ENCODE measurements at regions not wholly inside any gene's neighbourhood (a gene's known extent, or its start where the extent isn't known, plus 50 kb on each side); places are given as distances from the start of the nearest gene placed in this dataset.

- CTCF ChIA-PET (ENCODE audit: low intra/inter-chr PET ratio, low total read pairs) = no interaction called here
- Histone ChIP-seq H2AFZ (ENCODE audit: low read length) (no peak overlapping the region), H3K79me2 (ENCODE audit: insufficient read depth, low read length) (no peaks in the 10 kb centered on the region), H3K27ac (ENCODE audit: extremely low read length, insufficient read depth, low read length) (no peak overlapping the region), H3K36me3 (replicated peaks in 1 of 2; ENCODE audit: control insufficient read depth in 1 of 2, insufficient read depth in 2 of 2, low read length in 2 of 2) (no peaks in the 10 kb centered on the region), H3K27me3 (ENCODE audit: control insufficient read depth in 1 of 2, insufficient read depth in 2 of 2, low read length in 2 of 2) (no peaks in the 10 kb centered on the region; a peak in 1 of 5 replicates), H3K4me1 (ENCODE audit: insufficient read depth, low read length) (no peaks in the 10 kb centered on the region), H3K4me2 (ENCODE audit: low read depth, low read length) (no peak overlapping the region), H4K20me1 (ENCODE audit: insufficient read depth, low read length) (no peaks in the 10 kb centered on the region), H3K9me3 (ENCODE audit: low read length) (peaks cover 25% of the 10 kb centered on the region), H3K9ac (ENCODE audit: insufficient read depth, low read depth, low read length) (no peak overlapping the region), H3K4me3 (replicated peaks in 1 of 3; ENCODE audit: insufficient read depth in 1 of 3, low read depth in 2 of 3, low read length in 3 of 3) (no peak overlapping the region)
- ATAC-seq (no peak), DNase-seq (ENCODE audit: low spot score) (no peak), FAIRE-seq (no peak)
- in situ Hi-C loops (cut with HindIII; ENCODE audit: extremely low pct_ligation_motif_present, low pct_unique_long_range_greater_than_20kb) (no loop called here), intact Hi-C loops (cut with micrococcal nuclease; ENCODE audit: unreplicated experiment) (no loop called here)
- TF ChIP-seq BCL6 (CRISPR knock-in tag; IDR thresholded peaks at IDR 0.05) (no peak), ZNF274 (CRISPR knock-in tag; IDR thresholded peaks at IDR 0.05) (no peak), FOXO4 (CRISPR knock-in tag; conservative IDR thresholded peaks at IDR 0.05) (no peak), TSC22D2 (CRISPR knock-in tag; IDR thresholded peaks at IDR 0.05; ENCODE audit: borderline replicate concordance) (no peak), RFX1 (IDR thresholded peaks at IDR 0.05) (no peak), FIP1L1 (IDR thresholded peaks at IDR 0.05; ENCODE audit: borderline replicate concordance, insufficient read depth, low read depth, low read length) (no peak), MEIS2 (CRISPR knock-in tag; IDR thresholded peaks at IDR 0.05) (no peak), TEAD3 (CRISPR knock-in tag; optimal IDR thresholded peaks at IDR 0.05; ENCODE audit: borderline replicate concordance) (no peak), ZNF496 (CRISPR knock-in tag; IDR thresholded peaks at IDR 0.05; ENCODE audit: insufficient replicate concordance) (no peak), ZSCAN5A (CRISPR knock-in tag; IDR thresholded peaks at IDR 0.05; ENCODE audit: borderline replicate concordance) (no peak), ZNF513 (CRISPR knock-in tag; conservative IDR thresholded peaks at IDR 0.05) (no peak), GABPB1 (CRISPR knock-in tag; IDR thresholded peaks at IDR 0.05) (no peak), GLI4 (CRISPR knock-in tag; IDR thresholded peaks at IDR 0.05; ENCODE audit: borderline replicate concordance) (no peak), MXD4 (CRISPR knock-in tag; IDR thresholded peaks at IDR 0.05) (no peak), ZNF276 (CRISPR knock-in tag; IDR thresholded peaks at IDR 0.05; ENCODE audit: low read depth) (no peak)
- TF ChIP-seq, protein P1, sequence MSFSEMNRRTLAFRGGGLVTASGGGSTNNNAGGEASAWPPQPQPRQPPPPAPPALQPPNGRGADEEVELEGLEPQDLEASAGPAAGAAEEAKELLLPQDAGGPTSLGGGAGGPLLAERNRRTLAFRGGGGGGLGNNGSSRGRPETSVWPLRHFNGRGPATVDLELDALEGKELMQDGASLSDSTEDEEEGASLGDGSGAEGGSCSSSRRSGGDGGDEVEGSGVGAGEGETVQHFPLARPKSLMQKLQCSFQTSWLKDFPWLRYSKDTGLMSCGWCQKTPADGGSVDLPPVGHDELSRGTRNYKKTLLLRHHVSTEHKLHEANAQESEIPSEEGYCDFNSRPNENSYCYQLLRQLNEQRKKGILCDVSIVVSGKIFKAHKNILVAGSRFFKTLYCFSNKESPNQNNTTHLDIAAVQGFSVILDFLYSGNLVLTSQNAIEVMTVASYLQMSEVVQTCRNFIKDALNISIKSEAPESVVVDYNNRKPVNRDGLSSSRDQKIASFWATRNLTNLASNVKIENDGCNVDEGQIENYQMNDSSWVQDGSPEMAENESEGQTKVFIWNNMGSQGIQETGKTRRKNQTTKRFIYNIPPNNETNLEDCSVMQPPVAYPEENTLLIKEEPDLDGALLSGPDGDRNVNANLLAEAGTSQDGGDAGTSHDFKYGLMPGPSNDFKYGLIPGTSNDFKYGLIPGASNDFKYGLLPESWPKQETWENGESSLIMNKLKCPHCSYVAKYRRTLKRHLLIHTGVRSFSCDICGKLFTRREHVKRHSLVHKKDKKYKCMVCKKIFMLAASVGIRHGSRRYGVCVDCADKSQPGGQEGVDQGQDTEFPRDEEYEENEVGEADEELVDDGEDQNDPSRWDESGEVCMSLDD (CRISPR knock-in tag; IDR thresholded peaks at IDR 0.05; ENCODE audit: borderline replicate concordance) = no peak
- no TSS peak for BruUV-seq (replicated peaks)
- WGBS (ENCODE audit: low lambda C conversion rate) = 0% methylated on average over 2 of the region's 2 CpGs
- POLR2A ChIA-PET = no interaction called here
These were observed 116.8 kb upstream of the NAP1L1 start for GRCh38 chr12:76201316-76201715.
